T-cell (primary cell): ENCODE measurements at regions not wholly inside any gene's neighbourhood (a gene's known extent, or its start where the extent isn't known, plus 50 kb on each side); places are given as distances from the start of the nearest gene placed in this dataset.

Experiments used
- ATAC-seq, 4 experiments: fragments of 200-7000 bp in 3 of 4; fragments of 150-1000 bp in 1 of 4; cut with Tn5 transposase; replicated peaks in 1 of 4; 1 replicate in 3 of 4; 2 replicates in 1 of 4; pipeline ENCODE4 v1.10.0; 2021; ENCODE audit warnings: moderate library complexity in 3 of 4, mild to moderate bottlenecking in 2 of 4, moderate number of reproducible peaks in 1 of 4
- CTCF ChIA-PET, 2 donors: fragments of 300-600 bp; sonication (Branson Sonifier 250); formaldehyde crosslinking; loops; one replicate each; lab custom pipeline; 2022; ENCODE audit warnings: antibody characterized with exemption in 2 of 2; lab: Charles Lee
- POLR2A ChIA-PET, 2 donors: fragments of 300-600 bp; sonication (Branson Sonifier 250); formaldehyde crosslinking; loops; one replicate each; lab custom pipeline; 2022; ENCODE audit warnings: antibody characterized with exemption in 2 of 2; lab: Charles Lee
- DNase-seq, 35 experiments: peaks; one replicate each; pipeline versions ENCODE4 v3.0.0 to v3.0.0-alpha.2; 2013 to 2023
- H3K27ac ChIP-seq: one replicate; pipeline ENCODE4 v1.5.1; 2013; ENCODE audit warnings: low read length
- H3K27me3 ChIP-seq, 2 experiments: replicated peaks in 1 of 2; 1 replicate in 1 of 2; 2 replicates in 1 of 2; pipeline versions ENCODE4 v1.6.1 to v1.7.0; 2013; ENCODE audit warnings: low read length in 1 of 2, mixed read lengths in 1 of 2; ENCODE audit not compliant: control insufficient read depth in 2 of 2, insufficient read depth in 2 of 2; ENCODE audit errors: extremely low read depth in 1 of 2
- H3K36me3 ChIP-seq, 2 donors: 1 replicate in 1 of 2; 2 replicates in 1 of 2; pipeline versions ENCODE4 v1.6.1 to v1.7.0; 2013; ENCODE audit warnings: low read length in 1 of 2; ENCODE audit not compliant: control insufficient read depth in 2 of 2, insufficient read depth in 1 of 2; ENCODE audit errors: extremely low read depth in 1 of 2
- H3K4me1 ChIP-seq, 2 experiments: 1 replicate in 1 of 2; 2 replicates in 1 of 2; pipeline versions ENCODE4 v1.6.1 to v1.7.0; 2013; ENCODE audit warnings: low read length in 2 of 2, mixed read lengths in 1 of 2; ENCODE audit not compliant: insufficient read depth in 2 of 2, control insufficient read depth in 1 of 2; ENCODE audit errors: extremely low read depth in 1 of 2
- H3K4me3 ChIP-seq, 2 donors: 1 replicate in 1 of 2; 2 replicates in 1 of 2; pipeline versions ENCODE4 v1.5.1 to v1.7.0; 2013; ENCODE audit warnings: mild to moderate bottlenecking in 2 of 2, low read length in 1 of 2, moderate library complexity in 1 of 2; ENCODE audit not compliant: control insufficient read depth in 1 of 2; ENCODE audit errors: extremely low read depth in 1 of 2
- H3K9me3 ChIP-seq: 2 replicates; pipeline ENCODE4 v1.7.0; 2013
- H3K27ac Mint-ChIP-seq, 2 donors: one replicate each; pipeline ENCODE4 v1.8.0; 2020 to 2021; ENCODE audit warnings: mild to moderate bottlenecking in 2 of 2, mixed read lengths in 2 of 2
- H3K27me3 Mint-ChIP-seq, 2 donors: one replicate each; pipeline ENCODE4 v1.8.0; 2021 to 2022; ENCODE audit warnings: mixed read lengths in 2 of 2
- H3K36me3 Mint-ChIP-seq: one replicate; pipeline ENCODE4 v1.8.0; 2021; ENCODE audit warnings: mixed read lengths
- H3K4me1 Mint-ChIP-seq, 3 donors: one replicate each; pipeline ENCODE4 v1.8.0; 2020 to 2022; ENCODE audit warnings: mixed read lengths in 3 of 3, mild to moderate bottlenecking in 1 of 3
- H3K4me3 Mint-ChIP-seq, 3 donors: one replicate each; pipeline ENCODE4 v1.8.0; 2020 to 2022; ENCODE audit warnings: mild to moderate bottlenecking in 3 of 3, mixed read lengths in 3 of 3, moderate library complexity in 3 of 3
- H3K9me3 Mint-ChIP-seq, 3 donors: one replicate each; pipeline ENCODE4 v1.8.0; 2020 to 2022; ENCODE audit warnings: mixed read lengths in 3 of 3
- WGBS: methylation state at CpG from one replicate; pipeline ENCODE4 v1.1.5; 2013; ENCODE audit warnings: missing lambda C conversion rate; ENCODE audit not compliant: insufficient coverage; 5-methylcytosine and 5-hydroxymethylcytosine counted together

DNA sequence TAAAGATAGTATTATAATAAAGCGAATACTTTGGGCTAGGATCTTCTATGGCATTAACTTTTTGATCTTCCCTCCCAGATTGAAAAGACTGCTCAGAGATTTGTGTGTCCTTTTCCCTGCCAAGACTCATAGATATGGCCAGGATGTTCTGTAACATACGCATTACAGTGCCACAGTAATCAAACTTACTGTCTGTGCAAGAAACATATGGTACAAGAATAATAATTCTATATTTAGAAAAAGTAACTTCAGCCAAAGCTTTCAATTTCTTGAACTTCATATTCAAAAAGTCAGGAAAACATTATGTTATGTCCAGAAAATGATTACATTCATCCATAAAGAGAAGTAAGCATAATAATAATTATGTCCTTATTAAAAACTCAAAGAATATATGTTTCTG is 100.9 kb upstream of the GUCY1A1 start:
- Histone ChIP-seq H3K4me3 (no peak overlapping the region), H3K4me1 (no peaks in the 10 kb centered on the region), H3K9me3 (no peaks in the 10 kb centered on the region), H3K27ac (no peak overlapping the region), H3K27me3 (no peaks in the 10 kb centered on the region), H3K36me3 (no peaks in the 10 kb centered on the region)
- Mint-ChIP-seq H3K4me3 (no peak overlapping the region), H3K27me3 (peaks cover 2 to 8% of the 10 kb centered on the region in 2 donors), H3K9me3 (no peaks in the 10 kb centered on the region), H3K27ac (no peak overlapping the region), H3K36me3 (no peaks in the 10 kb centered on the region), H3K4me1 (no peaks in the 10 kb centered on the region)
- no CpG with 5 or more reads among the region's 2 CpGs for WGBS
- no peak for ATAC-seq
- DNase-seq: no peak
- ChIA-PET POLR2A (no interaction called here), CTCF (no interaction called here)

- H3K4me1 ChIP-seq: no peaks in the 10 kb centered on the region
- H3K27ac ChIP-seq: no peak overlapping the region
- H3K4me3 ChIP-seq: no peak overlapping the region
- Mint-ChIP-seq H3K27ac (no peak overlapping the region), H3K36me3 (no peaks in the 10 kb centered on the region), H3K4me3 (no peak overlapping the region), H3K27me3 (peaks cover under 1 to 8% of the 10 kb centered on the region in 2 donors), H3K9me3 (no peaks in the 10 kb centered on the region), H3K4me1 (no peaks in the 10 kb centered on the region)
- no peaks in the 10 kb centered on the region for H3K27me3 ChIP-seq
- CTCF ChIA-PET: no interaction called here
- POLR2A ChIA-PET: no interaction called here
- H3K9me3 ChIP-seq: no peaks in the 10 kb centered on the region
- ATAC-seq (no peak), DNase-seq (no peak)
- no CpG with 5 or more reads among the region's 1 CpG for WGBS
- no peaks in the 10 kb centered on the region for H3K36me3 ChIP-seq
Measured at GRCh38 chr4:155565330-155565729, 101.3 kb upstream of the GUCY1A1 start.

GRCh38 chr4:155564880-155565279 is 101.8 kb upstream of the GUCY1A1 start:
- H3K4me1 ChIP-seq: no peaks in the 10 kb centered on the region
- DNase-seq (no peak), ATAC-seq (no peak)
- WGBS: 85% methylated on average over 2 of the region's 3 CpGs
- H3K27ac Mint-ChIP-seq: no peak overlapping the region
- H3K36me3 ChIP-seq: no peaks in the 10 kb centered on the region
- ChIA-PET POLR2A (no interaction called here), CTCF (no interaction called here)
- no peak overlapping the region for H3K27ac ChIP-seq
- peaks cover 0 to 8% of the 10 kb centered on the region in 2 donors for H3K27me3 Mint-ChIP-seq
- H3K9me3 Mint-ChIP-seq: no peaks in the 10 kb centered on the region
- H3K4me3 Mint-ChIP-seq: no peak overlapping the region
- H3K36me3 Mint-ChIP-seq: no peaks in the 10 kb centered on the region
- no peaks in the 10 kb centered on the region for H3K4me1 Mint-ChIP-seq
- no peak overlapping the region for H3K4me3 ChIP-seq
- no peaks in the 10 kb centered on the region for H3K9me3 ChIP-seq
- no peaks in the 10 kb centered on the region for H3K27me3 ChIP-seq

DNA sequence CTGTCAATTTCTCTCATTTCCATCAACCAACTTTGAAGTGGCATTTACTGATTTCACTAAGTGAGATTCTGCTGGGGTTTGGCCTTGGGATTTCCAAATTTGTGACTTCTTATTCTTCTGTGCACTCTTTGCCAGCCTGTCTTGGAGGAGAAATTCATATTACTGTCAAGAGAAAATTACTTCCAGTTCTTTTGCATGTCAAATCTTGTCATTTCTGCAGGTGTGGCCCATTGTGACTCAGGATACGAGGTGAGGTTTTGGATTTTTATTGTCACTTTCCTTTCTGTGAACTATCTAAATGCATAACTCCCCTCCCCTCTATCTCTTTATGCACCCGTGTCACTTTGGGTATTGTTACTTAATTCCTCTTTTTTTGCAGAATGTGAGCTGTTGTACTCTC is 102.6 kb upstream of the GUCY1A1 start:
- no peaks in the 10 kb centered on the region for H3K4me1 Mint-ChIP-seq
- H3K4me3 ChIP-seq: no peak overlapping the region
- POLR2A ChIA-PET: no interaction called here
- H3K9me3 ChIP-seq: no peaks in the 10 kb centered on the region
- H3K27me3 Mint-ChIP-seq: peaks cover 0 to 8% of the 10 kb centered on the region in 2 donors
- H3K27ac Mint-ChIP-seq: no peak overlapping the region
- DNase-seq: no peak
- H3K27me3 ChIP-seq: no peaks in the 10 kb centered on the region
- WGBS: no CpG with 5 or more reads among the region's 2 CpGs
- no peaks in the 10 kb centered on the region for H3K36me3 Mint-ChIP-seq
- no peak for ATAC-seq
- H3K4me3 Mint-ChIP-seq: no peak overlapping the region
- H3K36me3 ChIP-seq: no peaks in the 10 kb centered on the region
- no peaks in the 10 kb centered on the region for H3K9me3 Mint-ChIP-seq
- CTCF ChIA-PET: no interaction called here
- H3K4me1 ChIP-seq: no peaks in the 10 kb centered on the region
- no peak overlapping the region for H3K27ac ChIP-seq

DNA sequence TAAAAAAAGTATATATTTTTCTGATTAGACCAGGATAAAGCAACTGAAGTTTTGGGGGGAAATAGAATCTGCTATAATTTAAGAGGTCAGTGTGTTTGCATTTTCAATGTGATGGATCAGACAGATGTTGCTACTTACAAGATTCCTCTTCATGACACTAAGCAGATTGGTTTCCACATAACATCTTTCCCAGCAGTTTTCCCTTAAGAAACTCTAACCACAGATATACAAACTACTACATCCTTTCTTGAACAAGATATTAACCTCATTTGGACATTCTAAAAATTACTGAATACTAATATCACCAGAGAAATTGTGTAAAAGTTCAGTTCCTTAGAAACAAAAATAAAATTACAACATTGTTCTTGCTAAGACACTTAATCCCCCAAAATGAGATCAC is 106.7 kb upstream of the GUCY1A1 start:
- Histone ChIP-seq H3K9me3 (no peaks in the 10 kb centered on the region), H3K27ac (no peak overlapping the region), H3K4me1 (no peaks in the 10 kb centered on the region), H3K27me3 (no peaks in the 10 kb centered on the region), H3K36me3 (no peaks in the 10 kb centered on the region), H3K4me3 (no peak overlapping the region)
- Mint-ChIP-seq H3K36me3 (no peaks in the 10 kb centered on the region), H3K4me1 (no peaks in the 10 kb centered on the region), H3K9me3 (peaks cover 0 to 5% (median 0%) of the 10 kb centered on the region in 3 donors), H3K27ac (no peak overlapping the region), H3K27me3 (peaks cover 0 to 4% of the 10 kb centered on the region in 2 donors), H3K4me3 (no peak overlapping the region)
- DNase-seq (no peak), ATAC-seq (no peak)
- ChIA-PET CTCF (no interaction called here), POLR2A (no interaction called here)

GRCh38 chr4:155552180-155552579 is 114.5 kb upstream of the GUCY1A1 start:
- no peak overlapping the region for H3K4me3 ChIP-seq
- 78% methylated on average over 1 of the region's 3 CpGs for WGBS
- Mint-ChIP-seq H3K9me3 (peaks cover 0 to 17% (median 10%) of the 10 kb centered on the region in 3 donors), H3K4me3 (no peak overlapping the region), H3K27me3 (no peaks in the 10 kb centered on the region), H3K27ac (no peak overlapping the region), H3K36me3 (no peaks in the 10 kb centered on the region), H3K4me1 (no peaks in the 10 kb centered on the region)
- H3K36me3 ChIP-seq: no peaks in the 10 kb centered on the region
- ChIA-PET CTCF (no interaction called here), POLR2A (interaction anchor here in 1 of 2 donors (0.7 kb wide), 1 partner anchor 16 kb away, joined by 3 read pairs; no protein-coding TSS in a partner anchor)
- H3K9me3 ChIP-seq: no peaks in the 10 kb centered on the region
- ATAC-seq (no peak), DNase-seq (no peak)
- no peak overlapping the region for H3K27ac ChIP-seq
- no peaks in the 10 kb centered on the region for H3K4me1 ChIP-seq
- H3K27me3 ChIP-seq: no peaks in the 10 kb centered on the region

DNA sequence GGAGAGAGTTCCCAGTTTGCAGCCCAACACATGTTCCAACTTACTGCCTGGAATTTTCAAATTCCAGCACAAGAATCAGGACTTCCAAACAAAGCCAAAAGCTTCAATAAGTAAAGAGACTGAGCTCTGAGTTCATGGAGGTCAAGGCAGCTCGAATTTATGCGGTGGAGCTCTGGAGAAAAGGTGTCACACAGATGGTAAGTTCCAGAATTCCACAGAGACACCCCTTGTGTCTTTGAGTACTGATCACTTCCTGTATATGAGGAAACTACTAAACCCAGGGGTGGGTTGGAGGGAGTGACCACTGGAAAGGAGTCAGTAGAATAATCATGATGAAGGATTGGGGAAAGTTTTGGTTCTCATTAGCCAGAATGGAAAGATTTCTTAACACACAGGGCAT is 118.5 kb upstream of the GUCY1A1 start:
- 20% methylated on average over 1 of the region's 2 CpGs for WGBS
- Mint-ChIP-seq H3K4me1 (no peaks in the 10 kb centered on the region), H3K4me3 (no peak overlapping the region), H3K36me3 (no peaks in the 10 kb centered on the region), H3K9me3 (peaks cover 0 to 5% (median 5%) of the 10 kb centered on the region in 3 donors), H3K27me3 (no peaks in the 10 kb centered on the region), H3K27ac (no peak overlapping the region)
- Histone ChIP-seq H3K27ac (no peak overlapping the region), H3K36me3 (no peaks in the 10 kb centered on the region), H3K9me3 (peaks cover 2% of the 10 kb centered on the region), H3K27me3 (no peaks in the 10 kb centered on the region), H3K4me3 (no peak overlapping the region), H3K4me1 (no peaks in the 10 kb centered on the region)
- ChIA-PET CTCF (no interaction called here), POLR2A (no interaction called here)
- DNase-seq (no peak), ATAC-seq (no peak)
